ENCODE measurements at regions not wholly inside any gene's neighbourhood (a gene's known extent, or its start where the extent isn't known, plus 50 kb on each side); places are given as distances from the start of the nearest gene placed in this dataset.
"Not testable (repeated sequence)": the region's sequence is repeated elsewhere in the genome, so short reads cannot be mapped to it uniquely, and the experiment has no call there.

DNA sequence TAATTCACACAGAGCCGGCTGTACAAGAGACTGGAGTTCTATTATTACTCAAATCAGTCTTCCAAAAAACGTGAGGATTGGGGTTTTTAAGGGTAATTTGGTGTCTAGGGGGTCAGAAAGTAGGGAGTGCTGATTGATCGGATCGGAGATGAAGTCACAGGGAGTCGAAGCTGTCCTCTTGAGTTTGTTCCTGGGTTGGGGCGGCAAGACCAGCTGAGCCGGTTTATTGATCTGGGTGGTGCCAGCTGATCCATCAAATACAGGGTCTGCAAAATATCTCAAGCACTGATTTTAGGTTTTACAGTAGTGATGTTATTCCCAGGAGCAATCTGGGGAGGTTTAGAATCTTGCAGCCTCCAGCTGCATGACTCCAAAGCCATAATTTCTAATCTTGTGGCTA is 262.7 kb downstream of the KCNRG start:
- no peak for DNase-seq

DNA sequence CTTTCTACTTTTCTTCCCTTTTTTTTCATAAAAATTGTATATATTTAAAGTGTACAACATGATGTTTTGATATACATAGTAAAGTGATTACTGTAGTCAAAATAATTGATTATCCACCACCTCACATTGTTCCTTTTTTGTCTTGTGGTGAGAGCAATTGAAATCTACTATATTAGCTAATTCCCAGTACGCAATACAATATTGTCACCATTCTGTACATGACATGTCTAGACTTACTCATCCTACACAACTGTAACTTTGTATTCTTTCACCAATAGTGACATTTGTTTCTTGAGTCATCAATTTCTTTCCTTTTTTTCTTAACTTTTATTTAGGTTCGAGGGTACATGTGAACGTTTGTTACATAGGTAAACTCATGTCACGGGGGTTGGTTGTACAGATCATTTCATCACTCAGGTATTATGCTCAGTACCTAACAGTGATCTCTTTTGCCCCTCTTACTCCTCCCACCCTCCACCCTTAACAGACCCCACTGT is 265.2 kb downstream of the KCNRG start:
- no peak for DNase-seq

DNA sequence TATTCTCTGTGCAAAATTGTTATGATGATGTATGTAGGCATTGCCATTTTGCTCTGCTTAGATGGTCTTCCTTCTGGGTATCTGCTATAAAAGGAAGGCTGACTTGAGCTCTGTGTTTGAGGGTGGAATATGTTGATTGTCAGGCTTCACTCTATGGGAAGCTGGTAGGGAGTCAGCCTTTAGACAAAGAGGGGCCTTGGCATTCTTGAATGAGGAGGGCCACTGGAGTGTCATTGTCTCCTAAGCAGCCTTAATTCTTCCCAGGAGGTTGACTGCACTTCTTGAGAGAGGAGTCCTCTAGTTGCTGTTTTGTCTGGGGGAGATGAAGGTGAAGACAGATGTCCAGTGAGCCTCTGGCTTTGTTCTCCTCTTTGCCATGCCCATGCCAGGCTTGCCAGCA is 266.8 kb downstream of the KCNRG start:
- no peak for DNase-seq

DNA sequence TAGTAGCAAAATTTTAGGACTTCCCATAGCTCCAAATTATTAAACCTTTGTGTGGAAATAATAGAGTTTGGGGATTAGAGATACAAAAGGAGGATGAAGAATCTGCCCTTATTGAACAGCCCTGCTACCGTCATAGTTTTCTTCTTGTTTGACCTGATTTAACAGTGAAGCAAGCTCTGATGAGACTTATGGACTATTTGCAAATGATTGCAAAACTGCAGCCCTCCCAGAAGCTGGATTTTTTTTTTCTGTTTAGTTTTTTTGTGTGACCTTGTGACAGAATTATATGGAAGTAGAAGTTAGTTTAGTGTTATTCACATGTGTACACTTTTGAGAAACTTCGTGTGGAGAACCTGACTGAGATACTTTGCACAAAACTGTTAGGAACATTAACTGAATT is 267.8 kb downstream of the KCNRG start:
- DNase-seq = no peak

DNA sequence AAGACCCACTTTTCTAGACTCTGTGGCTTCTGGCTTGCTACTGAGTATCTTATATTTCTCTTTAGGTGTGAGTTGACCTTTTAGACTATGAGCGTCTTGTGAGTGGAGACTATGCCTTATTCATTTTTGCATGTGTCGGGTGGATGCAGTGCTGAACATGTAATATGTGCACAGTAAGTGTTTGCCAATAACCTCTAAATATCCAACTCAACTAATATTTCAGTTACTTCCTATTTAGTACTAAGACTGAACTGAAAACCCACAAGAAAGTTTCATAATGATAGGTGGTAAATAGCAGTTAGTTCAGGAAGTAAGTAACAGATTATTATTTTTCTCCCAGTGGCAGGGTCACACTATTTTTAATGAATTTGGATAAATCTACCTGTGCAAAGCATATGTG is 269.3 kb downstream of the KCNRG start:
- no peak for DNase-seq

DNA sequence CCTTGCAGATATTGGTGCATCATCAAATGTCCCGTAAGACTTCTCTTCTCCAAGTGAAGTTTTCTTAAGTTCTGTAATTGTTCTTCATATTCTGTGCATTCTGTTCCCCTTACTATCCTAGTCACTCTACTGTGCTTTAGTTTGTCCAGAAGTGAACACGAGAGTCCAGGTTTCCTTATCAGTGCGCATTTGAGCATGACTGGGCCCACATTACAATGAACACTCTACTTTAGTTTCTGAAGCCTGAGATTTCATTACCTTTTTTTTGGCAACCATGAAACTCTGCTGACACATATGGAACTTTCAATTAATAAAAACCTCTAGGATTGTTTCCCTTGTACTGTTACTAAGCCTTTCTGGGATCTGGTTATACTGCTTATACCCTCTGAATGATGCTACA is 270.0 kb downstream of the KCNRG start:
- DNase-seq = no peak

DNA sequence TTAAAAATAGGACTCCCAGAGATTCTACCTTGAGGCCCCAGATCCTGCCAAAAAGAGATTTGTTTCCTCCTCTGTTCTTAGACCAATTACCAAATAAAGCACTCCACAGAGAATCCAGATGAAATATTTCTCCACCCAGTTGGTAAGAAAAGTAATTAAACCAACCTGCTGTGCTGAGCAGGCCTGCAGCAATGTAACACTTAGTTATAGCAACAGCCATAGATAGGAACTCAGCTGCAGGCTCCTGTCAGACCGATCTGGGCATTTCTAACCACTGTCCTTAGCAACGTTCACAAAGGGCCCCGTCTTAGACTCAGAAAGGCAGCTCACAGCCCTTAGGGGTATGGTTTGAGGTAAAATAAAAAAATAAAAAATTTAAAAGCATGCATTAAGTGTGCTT is 271.1 kb downstream of the KCNRG start:
- no peak for DNase-seq

DNA sequence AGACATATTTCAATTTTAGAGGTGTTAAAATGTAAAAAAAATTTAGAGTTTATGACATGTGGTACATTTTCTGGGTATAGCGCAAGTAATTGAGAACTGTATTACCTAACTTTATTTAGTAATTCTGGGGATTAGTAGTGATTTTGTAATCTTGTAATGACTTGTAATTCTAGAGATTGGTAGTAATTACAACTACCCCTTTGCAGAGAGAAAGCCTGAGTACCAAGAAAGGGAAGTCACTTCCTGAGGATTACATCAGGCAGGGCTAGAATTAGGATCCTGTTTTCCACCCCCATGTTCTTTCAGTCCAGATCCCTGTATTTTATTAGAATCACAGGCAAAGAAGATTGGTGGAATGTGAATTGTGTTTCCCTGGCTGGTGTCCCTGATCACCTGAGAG is 274.9 kb downstream of the KCNRG start:
- DNase-seq = no peak

DNA sequence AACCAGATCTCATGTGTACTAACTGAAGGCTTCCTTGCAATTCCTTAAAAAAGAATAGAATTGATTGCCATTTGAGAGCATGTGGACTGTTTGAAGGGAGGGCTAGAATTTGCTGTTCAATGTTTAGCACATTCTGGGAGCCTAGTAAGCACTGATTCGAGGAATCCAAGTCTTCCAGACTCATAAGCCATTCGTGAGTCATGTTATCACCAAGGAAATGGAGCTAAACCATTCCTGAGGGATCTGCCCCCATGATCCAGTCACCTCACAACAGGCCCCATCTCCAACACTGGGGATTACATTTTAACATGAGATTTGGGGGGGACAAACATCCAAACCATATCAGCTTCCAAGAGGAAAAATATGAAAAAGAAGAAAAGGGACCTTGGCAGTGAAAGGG is 276.4 kb downstream of the KCNRG start:
- no peak for DNase-seq

DNA sequence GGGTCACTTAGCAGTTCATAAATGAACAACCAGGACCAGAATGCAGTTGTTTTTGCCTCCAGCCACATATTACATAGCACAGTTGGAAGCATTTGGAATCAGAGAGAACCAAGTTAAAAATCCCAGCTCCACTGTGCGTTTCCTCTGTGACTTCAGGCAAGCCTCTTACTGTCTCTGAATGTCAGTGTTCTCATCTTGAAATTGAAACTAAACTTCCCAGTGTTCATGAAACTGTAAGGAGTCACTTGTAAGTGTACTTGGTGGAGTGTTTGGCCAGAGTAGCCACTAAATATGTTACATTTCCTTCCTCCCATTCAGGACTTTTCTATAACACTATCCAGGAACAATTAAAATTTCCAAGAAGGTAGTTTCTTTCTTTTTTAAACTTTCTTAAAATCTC is 276.8 kb downstream of the KCNRG start:
- DNase-seq = no peak

DNA sequence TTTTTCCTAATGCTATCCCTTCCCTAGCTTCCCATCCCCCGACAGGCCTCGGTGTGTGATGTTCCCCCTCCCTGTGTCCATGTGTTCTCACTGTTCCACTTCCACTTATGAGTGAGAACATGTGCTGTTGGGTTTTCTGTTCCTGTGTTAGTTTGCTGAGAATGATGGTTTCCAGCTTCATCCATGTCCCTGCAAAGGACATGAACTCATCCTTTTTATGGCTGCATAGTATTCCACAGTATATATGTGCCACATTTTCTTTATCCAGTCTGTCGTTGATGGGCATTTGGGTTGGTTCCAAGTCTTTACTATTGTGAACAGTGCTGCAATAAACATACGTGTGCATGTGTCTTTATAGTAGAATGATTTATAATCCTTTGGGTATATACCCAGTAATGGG is 279.2 kb downstream of the KCNRG start:
- DNase-seq = not testable (repeated sequence)

DNA sequence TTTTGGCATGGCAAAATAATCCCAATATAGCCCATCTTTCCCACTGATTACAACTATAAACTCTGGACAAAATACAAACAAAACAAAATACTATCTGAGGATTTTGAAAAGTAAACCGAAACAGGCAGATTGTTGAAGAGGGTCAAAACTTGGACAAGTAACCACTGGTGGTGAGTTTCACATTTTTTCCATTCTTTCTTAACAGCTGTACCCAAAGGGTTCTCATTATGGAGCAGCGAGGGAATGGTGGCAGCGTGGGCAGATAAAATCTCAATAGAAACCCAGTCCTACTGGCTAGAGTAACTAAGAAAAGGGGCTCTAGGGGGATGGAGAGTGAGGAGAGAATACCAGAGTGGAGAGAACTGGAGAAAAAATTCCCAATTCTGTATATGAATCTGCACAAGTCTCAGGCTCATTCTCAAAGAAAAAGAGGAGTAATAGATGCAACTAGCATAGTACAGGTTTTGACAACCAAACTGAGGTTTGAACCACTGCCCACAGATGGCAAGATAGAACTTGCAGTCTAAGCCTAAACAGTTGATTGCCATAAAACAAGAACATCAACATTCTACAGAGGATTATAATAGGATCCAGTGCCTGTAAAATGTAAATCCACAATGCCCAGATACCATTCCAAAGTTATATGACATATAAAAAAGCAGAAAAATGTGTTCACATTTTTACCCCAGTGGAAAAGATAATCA is 284.5 kb downstream of the KCNRG start:
- no peak for DNase-seq

DNA sequence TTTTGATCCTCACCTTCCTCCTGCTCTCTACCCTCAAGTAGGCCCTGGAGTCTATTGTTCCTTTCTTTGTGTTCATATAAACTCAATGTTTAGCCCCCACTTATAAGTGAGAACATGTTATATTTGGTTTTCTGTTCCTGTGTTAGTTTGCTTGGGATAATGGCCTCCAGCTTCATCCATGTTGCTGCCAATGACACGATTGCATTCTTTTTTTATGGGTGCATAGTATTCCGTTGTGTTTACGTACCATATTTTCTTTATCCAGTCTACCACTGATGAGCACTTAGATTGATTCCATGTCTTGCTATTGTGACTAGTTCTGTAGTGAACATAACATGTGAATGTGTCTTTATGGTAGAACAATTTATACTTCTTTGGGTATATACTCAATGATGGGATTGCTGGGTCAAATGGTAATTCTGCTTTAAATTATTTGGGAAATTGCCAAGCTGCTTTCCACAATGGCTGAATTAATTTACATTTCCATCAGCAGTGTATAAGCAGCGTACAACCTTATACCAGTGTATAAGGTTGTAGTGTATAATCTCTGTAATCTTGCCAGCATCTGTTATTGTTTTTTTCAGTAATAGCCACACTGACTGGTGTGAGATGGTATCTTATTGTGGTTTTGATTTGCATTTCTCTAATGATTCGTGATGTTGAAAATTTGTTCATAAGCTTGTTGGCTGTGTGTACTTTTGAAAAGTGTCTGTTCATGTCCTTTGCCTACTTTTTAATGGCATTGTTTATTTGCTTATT is 288.9 kb downstream of the KCNRG start:
- no peak for DNase-seq

DNA sequence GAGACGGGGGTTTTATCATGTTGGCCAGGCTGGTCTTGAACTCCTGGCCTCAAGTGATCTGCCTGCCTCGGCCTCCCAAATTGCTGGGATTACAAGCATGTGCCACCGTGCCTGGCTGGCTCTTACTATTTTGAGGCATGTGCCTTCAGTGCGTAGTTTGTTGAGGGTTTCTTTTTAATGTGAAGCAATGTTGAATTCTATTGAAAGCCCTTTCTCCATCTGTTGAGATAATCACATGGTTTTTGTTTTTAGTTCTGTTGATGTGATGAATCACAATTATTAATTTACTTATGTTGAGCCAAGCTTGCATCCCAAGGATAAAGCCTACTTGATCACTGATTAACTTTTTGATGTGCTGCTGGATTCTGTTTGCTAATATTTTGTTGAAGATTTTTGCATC is 290.9 kb downstream of the KCNRG start:
- DNase-seq = no peak

DNA sequence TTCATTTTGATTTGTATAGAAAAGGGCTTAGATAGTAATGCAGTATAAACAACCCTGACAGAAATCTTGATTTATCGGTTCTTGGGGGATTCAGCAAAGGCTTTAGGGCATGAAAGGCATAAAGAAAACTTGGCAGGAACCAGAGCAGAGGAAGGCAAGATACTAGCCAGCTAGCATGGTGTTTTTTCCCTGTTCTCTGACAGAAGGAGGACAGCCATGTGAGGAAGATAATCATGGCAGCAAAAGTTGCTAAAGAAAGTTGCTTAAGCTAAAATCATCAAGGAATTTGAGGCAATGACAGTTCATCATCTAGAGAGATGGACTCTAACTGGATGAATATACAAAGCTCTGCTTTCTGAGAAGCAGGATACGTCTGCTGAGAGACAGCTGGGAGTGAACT is 294.1 kb downstream of the KCNRG start:
- DNase-seq = no peak

DNA sequence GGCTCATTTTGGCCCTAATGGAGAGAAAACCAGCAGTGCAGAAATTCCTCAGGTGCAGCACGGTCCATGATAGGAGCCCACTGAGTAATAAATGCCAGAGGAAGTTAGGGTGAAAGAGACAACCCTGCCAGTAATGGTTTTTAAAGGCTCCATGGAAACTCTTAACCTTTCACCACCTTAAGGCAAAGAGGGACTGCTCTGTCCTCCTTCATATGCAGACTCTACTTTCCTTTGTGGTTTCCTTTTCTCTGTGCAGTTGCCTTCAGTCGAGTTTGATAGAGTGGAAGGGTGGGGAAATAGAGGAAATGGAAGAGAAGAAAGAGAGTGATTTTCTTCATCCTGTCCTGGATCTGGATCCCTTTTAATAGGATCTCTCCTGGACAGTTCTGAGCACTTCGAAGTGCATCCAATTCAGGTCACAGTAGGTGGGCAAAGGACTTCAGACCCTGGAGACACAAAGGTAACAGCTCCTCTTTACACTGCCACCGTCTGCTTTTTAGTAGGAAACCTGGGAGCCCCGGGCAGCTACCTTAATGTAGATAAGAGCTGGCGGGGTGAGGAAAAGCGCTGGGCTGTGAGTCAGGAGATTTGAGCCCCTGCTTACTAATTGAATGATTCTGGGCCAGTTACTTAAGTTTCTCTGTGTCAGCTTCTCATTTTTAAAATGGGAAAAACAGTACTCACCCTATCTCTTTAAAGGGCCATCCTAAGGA is 294.8 kb downstream of the KCNRG start:
- no peak for DNase-seq

DNA sequence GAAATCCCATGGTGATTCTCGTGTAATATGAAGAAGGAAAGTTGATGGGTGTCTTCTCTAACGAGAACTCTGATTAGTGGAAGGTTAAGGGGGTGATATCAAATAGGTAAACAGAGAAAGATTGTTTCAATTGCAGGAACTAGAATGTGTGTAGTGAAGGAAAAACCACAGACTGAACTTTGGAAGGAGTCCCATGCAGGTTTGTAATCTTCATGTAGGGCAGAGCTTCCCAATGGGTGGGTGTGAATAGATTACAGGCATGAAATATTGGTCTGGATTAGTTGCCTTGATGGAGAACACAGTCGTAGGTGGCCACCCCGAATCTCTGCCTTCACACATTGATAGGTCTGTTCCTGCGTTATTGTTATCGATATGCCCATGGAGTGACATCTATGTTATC is 295.5 kb downstream of the KCNRG start:
- DNase-seq = no peak

DNA sequence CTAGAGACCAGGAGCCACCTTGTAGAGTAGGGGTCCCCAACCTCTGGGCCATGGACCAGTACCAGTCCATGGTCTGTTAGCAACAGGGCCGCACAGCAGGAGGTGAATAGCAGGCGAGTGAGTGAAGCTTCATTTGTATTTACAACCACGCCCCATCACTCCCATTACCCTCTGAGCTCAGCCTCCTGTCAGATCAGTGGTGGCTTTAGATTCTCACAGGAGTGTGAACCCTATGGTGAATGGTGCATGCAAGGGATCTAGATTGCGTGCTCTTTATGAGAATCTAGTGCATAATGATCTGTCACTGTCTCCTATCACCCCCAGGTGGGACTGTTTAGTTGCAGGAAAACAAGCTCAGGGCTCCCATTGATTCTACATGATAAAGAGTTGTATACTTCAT is 303.6 kb downstream of the KCNRG start:
- no peak for DNase-seq

DNA sequence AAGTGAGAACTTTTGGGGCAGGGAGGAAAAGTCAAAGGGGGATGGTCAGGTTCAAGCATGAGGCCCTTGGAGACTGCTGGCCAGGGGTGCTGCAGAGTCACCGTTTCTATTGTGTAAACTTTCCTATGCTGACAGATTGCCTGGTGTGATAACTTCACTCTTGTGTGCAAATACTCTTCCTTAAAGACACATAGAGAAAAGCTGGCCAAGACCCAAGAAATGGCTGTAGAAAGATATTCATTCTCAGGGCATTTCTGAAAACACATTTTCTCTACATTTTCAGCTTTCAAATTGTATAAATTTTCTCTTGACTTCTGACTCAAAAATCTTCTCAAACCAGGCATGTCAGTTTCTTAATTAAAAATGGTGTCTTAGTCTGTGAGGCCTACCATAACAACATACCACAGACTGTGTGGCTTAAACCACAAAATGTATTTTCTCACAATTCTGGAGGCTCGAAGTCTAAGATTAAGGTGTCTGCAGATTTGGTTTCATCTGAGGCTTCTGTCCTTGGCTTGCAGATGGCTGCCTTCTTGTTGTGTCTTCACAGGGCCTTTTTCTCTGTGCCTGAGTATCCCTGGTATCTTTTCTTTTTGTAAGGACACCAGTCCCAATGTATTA is 304.5 kb downstream of the KCNRG start:
- DNase-seq = no peak

DNA sequence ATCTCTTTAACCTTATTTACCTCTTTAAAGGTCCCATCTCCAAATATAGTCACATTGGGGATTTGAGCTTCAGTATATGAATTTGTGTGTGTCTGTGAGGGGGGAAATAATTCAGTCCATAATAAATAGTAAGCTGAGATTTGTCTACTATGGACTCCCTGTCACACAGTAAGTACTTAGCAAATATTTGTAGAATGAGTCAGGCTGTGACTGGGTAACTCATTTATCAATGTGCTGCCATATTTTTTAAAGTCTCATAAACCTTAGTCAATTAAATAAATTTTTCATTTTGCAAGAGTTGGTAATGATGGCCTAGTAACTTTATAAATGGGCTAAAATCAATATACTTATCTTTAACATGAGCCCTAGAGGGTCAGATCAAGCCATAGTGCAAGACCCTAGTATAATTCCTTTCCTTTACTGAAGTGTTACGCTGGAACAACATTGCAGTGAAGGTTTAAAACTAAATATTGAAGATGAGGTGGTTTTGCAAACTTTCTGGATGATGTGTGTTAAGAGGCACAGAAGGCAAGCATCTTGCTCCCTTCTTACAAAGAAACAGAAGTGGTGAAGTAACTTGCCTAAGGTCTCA is 305.1 kb downstream of the KCNRG start:
- no peak for DNase-seq

DNA sequence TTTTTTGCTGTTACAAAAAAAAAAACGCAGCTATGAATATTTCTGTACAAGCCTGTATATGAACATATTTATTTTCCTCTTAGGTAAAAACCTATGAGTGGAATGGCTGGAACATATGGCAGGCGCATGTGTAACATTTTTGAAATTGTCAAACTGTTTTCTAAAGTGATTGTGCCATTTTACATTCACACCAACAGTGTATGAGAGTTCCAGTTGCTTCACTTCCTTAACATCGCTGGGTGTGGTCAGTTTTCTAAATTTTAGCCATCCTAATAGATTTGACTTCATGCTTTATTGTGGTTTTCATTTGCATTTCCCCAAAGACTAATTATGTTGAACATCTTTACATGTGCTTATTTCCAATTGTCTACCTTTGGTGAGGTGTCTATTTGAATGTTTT is 306.8 kb downstream of the KCNRG start:
- no peak for DNase-seq

DNA sequence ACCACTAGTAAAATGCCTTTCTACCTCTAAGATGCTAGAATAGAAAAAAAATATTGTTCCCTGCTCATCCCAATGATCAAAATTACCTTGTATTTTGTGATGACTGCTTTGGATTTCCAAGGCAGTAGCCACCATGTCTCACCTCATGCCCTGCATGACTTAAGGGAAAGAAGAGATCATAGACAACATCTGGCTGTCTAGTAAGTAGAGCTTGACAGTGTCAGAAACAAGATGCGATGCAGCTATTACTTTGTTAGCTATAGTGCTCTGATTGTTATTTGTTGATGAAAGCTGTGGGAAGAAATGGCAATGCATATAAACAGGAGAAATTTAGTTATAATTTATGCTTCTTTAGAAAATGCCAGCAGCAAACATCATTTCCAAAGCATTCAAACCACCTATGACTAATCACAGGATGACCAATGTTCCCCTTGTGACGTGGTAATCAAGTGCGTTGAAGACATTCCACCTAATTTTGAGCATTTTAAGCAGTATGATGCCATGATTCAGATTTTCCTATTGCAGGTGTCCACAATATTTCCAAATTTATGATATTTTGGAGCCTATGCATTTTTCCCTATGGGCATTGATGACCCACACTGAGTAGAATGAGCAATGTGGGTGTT is 308.3 kb downstream of the KCNRG start:
- no peak for DNase-seq

DNA sequence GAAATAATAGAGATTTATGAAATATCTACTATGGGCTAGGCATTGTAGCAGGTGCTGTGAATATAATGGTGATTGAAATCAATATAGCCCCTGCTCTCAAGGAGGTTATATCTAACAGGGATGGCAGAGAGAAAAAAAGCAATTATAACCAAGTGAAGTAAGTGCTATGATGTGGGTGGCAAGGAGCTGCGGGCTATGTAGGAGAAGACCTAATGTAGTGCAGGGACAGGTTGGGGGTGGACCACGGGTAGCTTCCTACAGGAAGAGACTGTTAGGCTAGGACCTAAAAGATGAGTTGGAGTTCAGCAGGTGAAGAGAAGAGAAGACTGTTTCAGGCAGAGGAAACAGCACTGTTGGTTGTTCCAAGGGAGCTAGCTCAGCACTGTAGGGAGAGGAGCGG is 311.0 kb downstream of the KCNRG start:
- DNase-seq = no peak
